H9 (cell line): ENCODE measurements at regions not wholly inside any gene's neighbourhood (a gene's known extent, or its start where the extent isn't known, plus 50 kb on each side); places are given as distances from the start of the nearest gene placed in this dataset.

Experiments
- DNase-seq: peaks from one replicate; pipeline ENCODE4 v3.0.0-alpha.2; 2017
- H2AFZ ChIP-seq: one replicate; pipeline ENCODE4 v1.6.1; 2013; ENCODE audit warnings: mild to moderate bottlenecking, low read length, control low read depth, moderate library complexity
- H2AK5ac ChIP-seq: 2 replicates; pipeline ENCODE4 v1.6.1; 2013; ENCODE audit warnings: low read length, control low read depth, mixed read lengths; ENCODE audit not compliant: insufficient read length
- H2BK120ac ChIP-seq: one replicate; pipeline ENCODE4 v1.6.1; 2013; ENCODE audit warnings: low read depth, mild to moderate bottlenecking, low read length, control low read depth, inconsistent platforms; ENCODE audit not compliant: poor library complexity, severe bottlenecking
- H2BK12ac ChIP-seq: 2 replicates; pipeline ENCODE4 v1.6.1; 2013; ENCODE audit warnings: low read length, control low read depth, mixed read lengths, low read depth; ENCODE audit not compliant: insufficient read length
- H2BK15ac ChIP-seq: 2 replicates; pipeline ENCODE4 v1.6.1; 2013; ENCODE audit warnings: low read depth, low read length, control low read depth
- H2BK20ac ChIP-seq: one replicate; pipeline ENCODE4 v1.6.1; 2013; ENCODE audit warnings: low read depth, mild to moderate bottlenecking, low read length, control low read depth, inconsistent platforms; ENCODE audit not compliant: poor library complexity, severe bottlenecking
- H2BK5ac ChIP-seq: 2 replicates; pipeline ENCODE4 v1.6.1; 2013; ENCODE audit warnings: low read length, control low read depth, mixed read lengths; ENCODE audit not compliant: insufficient read length
- H3K14ac ChIP-seq: 2 replicates; pipeline ENCODE4 v1.6.1; 2013; ENCODE audit warnings: low read length, control low read depth; ENCODE audit not compliant: insufficient read depth
- H3K18ac ChIP-seq: 2 replicates; pipeline ENCODE4 v1.6.1; 2013; ENCODE audit warnings: low read depth, mild to moderate bottlenecking, mixed read lengths, low read length, control low read depth; ENCODE audit not compliant: insufficient read length
- H3K23ac ChIP-seq: 2 replicates; pipeline ENCODE4 v1.6.1; 2013; ENCODE audit warnings: low read length, control low read depth, mixed read lengths, low read depth; ENCODE audit not compliant: insufficient read length
- H3K23me2 ChIP-seq: 2 replicates; pipeline ENCODE4 v1.6.1; 2013; ENCODE audit warnings: low read depth, mild to moderate bottlenecking, mixed read lengths, low read length, control low read depth; ENCODE audit not compliant: insufficient read length, poor library complexity, severe bottlenecking
- H3K27ac ChIP-seq: 2 replicates; pipeline ENCODE4 v1.5.1; 2013; ENCODE audit warnings: low read length, control low read depth, mixed read lengths, low read depth; ENCODE audit not compliant: insufficient read length
- H3K27me3 ChIP-seq: 2 replicates; pipeline ENCODE4 v1.6.1; 2013; ENCODE audit warnings: low read length, control low read depth, inconsistent platforms; ENCODE audit not compliant: insufficient read depth
- H3K4ac ChIP-seq: 2 replicates; pipeline ENCODE4 v1.6.1; 2013; ENCODE audit warnings: low read depth, mild to moderate bottlenecking, control low read depth, inconsistent platforms, low read length, moderate library complexity
- H3K4me1 ChIP-seq: 2 replicates; pipeline ENCODE4 v1.6.1; 2013; ENCODE audit warnings: low read length, control low read depth, inconsistent platforms; ENCODE audit not compliant: insufficient read depth
- H3K4me2 ChIP-seq: 2 replicates; pipeline ENCODE4 v1.6.1; 2013; ENCODE audit warnings: low read length, control low read depth, mixed read lengths; ENCODE audit not compliant: insufficient read length, insufficient read depth
- H3K56ac ChIP-seq: 2 replicates; pipeline ENCODE4 v1.6.1; 2013; ENCODE audit warnings: low read depth, mild to moderate bottlenecking, mixed read lengths, low read length, control low read depth; ENCODE audit not compliant: insufficient read length
- H3K79me1 ChIP-seq: 2 replicates; pipeline ENCODE4 v1.6.1; 2013; ENCODE audit warnings: low read depth, mild to moderate bottlenecking, moderate library complexity, low read length, control low read depth, inconsistent platforms; ENCODE audit not compliant: insufficient read depth, poor library complexity, severe bottlenecking
- H3K79me2 ChIP-seq: 2 replicates; pipeline ENCODE4 v1.6.1; 2013; ENCODE audit warnings: low read length, control low read depth, inconsistent platforms; ENCODE audit not compliant: insufficient read depth
- H3K9ac ChIP-seq: 2 replicates; pipeline ENCODE4 v1.6.1; 2013; ENCODE audit warnings: low read length, control low read depth, mixed read lengths; ENCODE audit not compliant: insufficient read length; ENCODE audit errors: extremely low read depth
- H3K9me3 ChIP-seq: one replicate; pipeline ENCODE4 v1.6.1; 2013; ENCODE audit warnings: low read depth, low read length, inconsistent platforms; ENCODE audit not compliant: control insufficient read depth
- H3T11ph ChIP-seq: one replicate; pipeline ENCODE4 v1.6.1; 2013; ENCODE audit warnings: mild to moderate bottlenecking, low read length, control low read depth, inconsistent platforms
- H4K20me1 ChIP-seq: one replicate; pipeline ENCODE4 v1.6.1; 2013; ENCODE audit not compliant: control insufficient read depth, insufficient read length, insufficient read depth
- H4K5ac ChIP-seq: 2 replicates; pipeline ENCODE4 v1.6.1; 2013; ENCODE audit warnings: low read depth, mild to moderate bottlenecking, mixed read lengths, low read length, control low read depth; ENCODE audit not compliant: insufficient read length
- H4K8ac ChIP-seq: replicated peaks from 2 replicates; pipeline ENCODE4 v1.6.1; 2013; ENCODE audit warnings: low read length, control low read depth, mixed read lengths, low read depth; ENCODE audit not compliant: insufficient read length
- H4K91ac ChIP-seq: 2 replicates; pipeline ENCODE4 v1.6.1; 2013; ENCODE audit warnings: low read depth, mild to moderate bottlenecking, moderate library complexity, mixed read lengths, low read length, control low read depth; ENCODE audit not compliant: insufficient read length
- H3K27ac Mint-ChIP-seq, 3 experiments: 2 replicates in 2 of 3; 3 replicates in 1 of 3; pipeline ENCODE4 v1.8.0; 2020 to 2021; ENCODE audit warnings: mixed read lengths in 3 of 3, mild to moderate bottlenecking in 1 of 3, moderate library complexity in 1 of 3
- H3K27me3 Mint-ChIP-seq: 2 replicates; pipeline ENCODE4 v1.8.0; 2021; ENCODE audit warnings: low read depth, mild to moderate bottlenecking, moderate library complexity, mixed read lengths
- H3K36me3 Mint-ChIP-seq, 3 experiments: 2 replicates in 2 of 3; 3 replicates in 1 of 3; pipeline ENCODE4 v1.8.0; 2020 to 2021; ENCODE audit warnings: low read depth in 3 of 3, mixed read lengths in 3 of 3; ENCODE audit not compliant: insufficient read depth in 1 of 3
- H3K4me1 Mint-ChIP-seq, 2 experiments: 2 replicates each; pipeline ENCODE4 v1.8.0; 2020; ENCODE audit warnings: mixed read lengths in 2 of 2
- H3K4me3 Mint-ChIP-seq, 2 experiments: 2 replicates in 1 of 2; 3 replicates in 1 of 2; pipeline ENCODE4 v1.8.0; 2020 to 2021; ENCODE audit warnings: mild to moderate bottlenecking in 2 of 2, mixed read lengths in 2 of 2, moderate library complexity in 1 of 2
- H3K9me3 Mint-ChIP-seq, 2 experiments: 2 replicates in 1 of 2; 3 replicates in 1 of 2; pipeline ENCODE4 v1.8.0; 2020; ENCODE audit warnings: mild to moderate bottlenecking in 2 of 2, mixed read lengths in 2 of 2, moderate library complexity in 1 of 2
- CTCF ChIP-seq: fragments of 200-600 bp; sonication (generic); conservative IDR thresholded peaks from 3 replicates; pipeline ENCODE4 v1.8.0; 2021; ENCODE audit warnings: antibody characterized with exemption, mild to moderate bottlenecking
- WGBS: extraction: QIAGEN DNeasy Blood & Tissue Kit; methylation state at CpG from one replicate; pipeline ENCODE4 v1.1.7; 2013; ENCODE audit warnings: missing lambda C conversion rate, low lambda C conversion rate, mixed read lengths; ENCODE audit not compliant: insufficient read length; ENCODE audit errors: extremely low coverage; 5-methylcytosine and 5-hydroxymethylcytosine counted together

DNA sequence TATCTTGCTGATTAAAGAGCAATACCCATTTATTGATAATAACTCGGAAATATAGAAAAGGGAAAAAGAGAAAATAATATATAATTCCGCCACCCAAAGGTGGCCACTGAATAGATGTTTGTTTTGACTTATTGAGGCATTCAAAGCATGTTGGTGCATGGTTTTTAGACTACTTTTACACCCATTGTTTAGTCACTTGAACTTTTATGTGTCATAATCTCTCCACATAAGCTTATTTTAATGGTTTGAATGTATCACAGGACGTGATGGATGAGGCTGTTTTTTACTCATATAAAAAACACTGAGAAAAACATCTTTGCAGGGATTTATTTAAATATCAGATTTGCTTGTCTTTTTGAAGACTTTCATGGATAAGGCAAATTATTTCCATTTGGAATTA is 120.4 kb downstream of the ACKR3 start:
- no peak overlapping the region for H3K18ac ChIP-seq

More for the DNA sequence above, 120.4 kb downstream of the ACKR3 start:
- TF ChIP-seq CTCF: no peak
- Histone ChIP-seq H3K27ac (no peak overlapping the region), H3K27me3 (no peaks in the 10 kb centered on the region), H3K14ac (no peak overlapping the region), H4K5ac (no peak overlapping the region), H4K8ac (no peak overlapping the region), H3K23me2 (no peaks in the 10 kb centered on the region), H3K4ac (no peak overlapping the region), H3T11ph (no peak overlapping the region), H2BK15ac (no peak overlapping the region), H3K79me2 (no peaks in the 10 kb centered on the region), H2BK5ac (no peak overlapping the region), H3K9ac (no peak overlapping the region), H3K23ac (no peak overlapping the region), H2BK120ac (no peak overlapping the region), H4K20me1 (no peaks in the 10 kb centered on the region), H2BK12ac (no peak overlapping the region), H2BK20ac (no peak overlapping the region), H4K91ac (no peak overlapping the region), H3K9me3 (no peaks in the 10 kb centered on the region), H3K56ac (no peak overlapping the region), H3K4me1 (no peaks in the 10 kb centered on the region), H3K4me2 (no peak overlapping the region), H2AFZ (no peak overlapping the region), H3K79me1 (no peaks in the 10 kb centered on the region), H2AK5ac (no peak overlapping the region)
- peaks cover 9% of the 10 kb centered on the region for H3K27me3 Mint-ChIP-seq
- H3K36me3 Mint-ChIP-seq: no peaks in the 10 kb centered on the region
- H3K4me1 Mint-ChIP-seq: peaks cover 47 to 50% of the 10 kb centered on the region in 2 experiments
- no peak overlapping the region for H3K27ac Mint-ChIP-seq
- H3K4me3 Mint-ChIP-seq: no peak overlapping the region
- WGBS: no CpG with 5 or more reads among the region's 3 CpGs
- H3K9me3 Mint-ChIP-seq: no peaks in the 10 kb centered on the region
- no peak for DNase-seq
